ENCODE measurements at regions not wholly inside any gene's neighbourhood (a gene's known extent, or its start where the extent isn't known, plus 50 kb on each side); places are given as distances from the start of the nearest gene placed in this dataset.

- no peak for FAIRE-seq
These were observed 338.1 kb downstream of the SEC14L1 start for GRCh38 chr17:77478899-77479298.

- no peak for FAIRE-seq
These were observed 338.8 kb downstream of the SEC14L1 start for GRCh38 chr17:77479372-77480198.

GRCh38 chr17:77480199-77480508 lies 339.4 kb downstream of the SEC14L1 start:
- FAIRE-seq: no peak

- FAIRE-seq: no peak
These were observed 339.9 kb downstream of the SEC14L1 start for GRCh38 chr17:77480509-77481215.

GRCh38 chr17:77481476-77482374 lies 341.0 kb downstream of the SEC14L1 start:
- no peak for FAIRE-seq

GRCh38 chr17:77482375-77483127 lies 341.8 kb downstream of the SEC14L1 start:
- no peak for FAIRE-seq

GRCh38 chr17:77483128-77483598 lies 342.4 kb downstream of the SEC14L1 start:
- no peak for FAIRE-seq

GRCh38 chr17:77484111-77484510 lies 343.3 kb downstream of the SEC14L1 start:
- FAIRE-seq: no peak

GRCh38 chr17:77485089-77485833 lies 344.5 kb downstream of the SEC14L1 start:
- no peak for FAIRE-seq

- no peak for FAIRE-seq
These were observed 346.5 kb downstream of the SEC14L1 start for GRCh38 chr17:77487211-77487629.

GRCh38 chr17:77487677-77488530 lies 347.1 kb downstream of the SEC14L1 start:
- FAIRE-seq: no peak

- FAIRE-seq: no peak
These were observed 347.9 kb downstream of the SEC14L1 start for GRCh38 chr17:77488531-77489238.

- no peak for FAIRE-seq
These were observed 348.6 kb downstream of the SEC14L1 start for GRCh38 chr17:77489239-77489892.

- FAIRE-seq: no peak
These were observed 349.1 kb downstream of the SEC14L1 start for GRCh38 chr17:77489893-77490255.

GRCh38 chr17:77490361-77491183 lies 349.8 kb downstream of the SEC14L1 start:
- no peak for FAIRE-seq

- no peak for FAIRE-seq
These were observed 351.2 kb downstream of the SEC14L1 start for GRCh38 chr17:77491921-77492445.

- no peak for FAIRE-seq
These were observed 351.9 kb downstream of the SEC14L1 start for GRCh38 chr17:77492446-77493237.

Measured in colon (tissue), 2 donors.